BJ (cell line): ENCODE measurements at regions not wholly inside any gene's neighbourhood (a gene's known extent, or its start where the extent isn't known, plus 50 kb on each side); places are given as distances from the start of the nearest gene placed in this dataset.

Source experiments
- CTCF ChIA-PET: fragments of 350-600 bp; formaldehyde crosslinking; extraction: SDS; loops from one replicate; lab custom pipeline; 2021; ENCODE audit warnings: antibody characterized with exemption, inconsistent platforms; lab: Yijun Ruan, JAX
- POLR2A ChIA-PET: fragments of 300-600 bp; sonication (Branson Sonifier 250); formaldehyde crosslinking; extraction: SDS; loops from one replicate; lab custom pipeline; 2021; ENCODE audit warnings: antibody characterized with exemption; lab: Charles Lee
- DNase-seq: peaks from one replicate; pipeline ENCODE4 v3.0.0-alpha.2; 2011; ENCODE audit warnings: low read depth
- H3K27me3 ChIP-seq: 2 replicates; pipeline ENCODE4 v1.6.0; 2011; ENCODE audit warnings: low read length; ENCODE audit not compliant: control insufficient read depth, insufficient read depth
- H3K36me3 ChIP-seq: 2 replicates; pipeline ENCODE4 v1.5.1; 2011; ENCODE audit warnings: low read length; ENCODE audit not compliant: control insufficient read depth, insufficient read depth
- H3K4me3 ChIP-seq: 2 replicates; pipeline ENCODE4 v1.5.1; 2011; ENCODE audit warnings: low read depth, mild to moderate bottlenecking, control low read depth, low read length
- CTCF ChIP-seq: IDR thresholded peaks from 2 replicates; pipeline ENCODE4 v1.5.1; 2011; ENCODE audit warnings: low read depth, mild to moderate bottlenecking, control low read depth, inconsistent platforms, low read length, moderate library complexity; ENCODE audit not compliant: insufficient read depth

- CTCF ChIA-PET: no interaction called here
- no peak for TF ChIP-seq CTCF
- no peak overlapping the region for H3K4me3 ChIP-seq
- no peaks in the 10 kb centered on the region for H3K36me3 ChIP-seq
- no peak for DNase-seq
- H3K27me3 ChIP-seq: no peaks in the 10 kb centered on the region
- POLR2A ChIA-PET: no interaction called here
These were observed 50.1 kb upstream of the MYCBP2 start for GRCh38 chr13:77377016-77377415.
